HG03095 (cell line): ENCODE measurements at regions not wholly inside any gene's neighbourhood (a gene's known extent, or its start where the extent isn't known, plus 50 kb on each side); places are given as distances from the start of the nearest gene placed in this dataset.
"Not testable (repeated sequence)": the region's sequence is repeated elsewhere in the genome, so short reads cannot be mapped to it uniquely, and the experiment has no call there.

ENCODE experiments used
- ATAC-seq: cut with Tn5 transposase; IDR thresholded peaks from one replicate; pipeline ENCODE4 v1.9.1; 2021; ENCODE audit warnings: moderate library complexity; ENCODE audit not compliant: unreplicated experiment

GRCh38 chr1:213523781-213524398 lies 463.9 kb upstream of the PROX1 start:
- no peak for ATAC-seq

GRCh38 chr1:213526306-213526705 lies 461.5 kb upstream of the PROX1 start:
- ATAC-seq: no peak

GRCh38 chr1:213530611-213531320 lies 457.0 kb upstream of the PROX1 start:
- ATAC-seq: no peak

- no peak for ATAC-seq
These were observed 456.1 kb upstream of the PROX1 start for GRCh38 chr1:213531369-213532310.

GRCh38 chr1:213533125-213533524 lies 454.6 kb upstream of the PROX1 start:
- no peak for ATAC-seq

GRCh38 chr1:213535679-213536078 lies 452.1 kb upstream of the PROX1 start:
- ATAC-seq: no peak

- ATAC-seq: no peak
These were observed 449.5 kb upstream of the PROX1 start for GRCh38 chr1:213538251-213538650.

- ATAC-seq: no peak
These were observed 448.3 kb upstream of the PROX1 start for GRCh38 chr1:213539464-213539863.

GRCh38 chr1:213541641-213542040 lies 446.1 kb upstream of the PROX1 start:
- no peak for ATAC-seq

GRCh38 chr1:213545181-213545580 lies 442.6 kb upstream of the PROX1 start:
- ATAC-seq: not testable (repeated sequence)

GRCh38 chr1:213549982-213550381 lies 437.8 kb upstream of the PROX1 start:
- ATAC-seq: no peak

GRCh38 chr1:213550804-213551203 lies 437.0 kb upstream of the PROX1 start:
- no peak for ATAC-seq

GRCh38 chr1:213552045-213552444 lies 435.7 kb upstream of the PROX1 start:
- ATAC-seq: no peak

- no peak for ATAC-seq
These were observed 427.5 kb upstream of the PROX1 start for GRCh38 chr1:213560226-213560625.

- no peak for ATAC-seq
These were observed 425.9 kb upstream of the PROX1 start for GRCh38 chr1:213561870-213562269.

- ATAC-seq: no peak
These were observed 423.5 kb upstream of the PROX1 start for GRCh38 chr1:213564215-213564659.

GRCh38 chr1:213568929-213569815 lies 418.6 kb upstream of the PROX1 start:
- ATAC-seq: no peak

- ATAC-seq: no peak
These were observed 418.0 kb upstream of the PROX1 start for GRCh38 chr1:213569816-213570150.

GRCh38 chr1:213570487-213570886 lies 417.3 kb upstream of the PROX1 start:
- no peak for ATAC-seq

- no peak for ATAC-seq
These were observed 416.4 kb upstream of the PROX1 start for GRCh38 chr1:213571419-213571818.

- ATAC-seq: no peak
These were observed 415.9 kb upstream of the PROX1 start for GRCh38 chr1:213571843-213572242.
